COLO668 (cell line): ENCODE measurements at regions not wholly inside any gene's neighbourhood (a gene's known extent, or its start where the extent isn't known, plus 50 kb on each side); places are given as distances from the start of the nearest gene placed in this dataset.
A peak's percentile ranks its signal among the peaks of the same experiment; 100 is the strongest.

Experiments used
- DNase-seq: peaks from one replicate; lab custom pipeline; 2025; ENCODE audit not compliant: unreplicated experiment; lab: John Stamatoyannopoulos, UW

DNA sequence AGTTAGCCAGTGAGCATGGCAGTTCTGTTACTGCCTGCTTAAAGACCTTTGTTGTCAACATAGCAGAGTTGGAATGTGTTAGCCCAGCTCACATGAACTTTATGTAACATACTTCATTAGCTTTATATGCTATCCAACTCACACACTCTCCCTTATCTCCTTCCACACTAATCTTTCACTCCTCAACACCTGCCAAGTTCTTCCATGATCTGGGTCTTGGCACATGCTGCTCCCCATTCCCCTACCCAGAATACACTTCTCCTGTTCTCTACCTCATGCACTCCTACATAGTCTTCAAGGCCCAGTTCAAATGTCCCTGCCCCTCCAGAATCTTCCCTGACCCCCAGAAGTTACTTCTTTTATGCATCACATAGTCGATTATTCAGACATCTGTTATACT is 179.3 kb downstream of the KATNAL1 start:
- DNase-seq: no peak

DNA sequence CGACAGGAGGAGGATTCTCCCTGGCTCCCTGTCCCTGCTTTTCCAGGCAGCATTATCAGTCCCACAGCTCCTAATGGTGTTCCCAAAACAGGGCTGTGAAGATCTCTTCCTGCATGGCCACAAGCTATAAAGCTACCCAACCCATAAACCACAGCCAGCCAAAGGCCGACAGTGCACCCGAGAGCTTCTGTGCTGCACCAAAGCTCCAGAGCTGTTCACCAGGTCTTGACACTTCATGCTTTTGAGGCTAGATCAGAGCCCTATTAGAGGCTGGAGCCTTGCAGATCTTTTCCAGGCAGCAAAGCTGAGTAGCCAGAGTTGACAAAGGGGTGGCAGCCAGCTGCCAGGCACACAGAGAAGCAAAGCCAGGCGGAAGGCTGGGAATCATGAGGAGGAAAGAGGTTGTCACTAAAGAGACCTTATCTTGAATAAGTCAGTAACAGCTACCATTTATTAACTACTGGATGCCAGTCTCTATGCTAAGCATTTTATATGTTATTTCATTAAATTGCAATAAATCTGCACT is 180.4 kb downstream of the KATNAL1 start:
- no peak for DNase-seq

DNA sequence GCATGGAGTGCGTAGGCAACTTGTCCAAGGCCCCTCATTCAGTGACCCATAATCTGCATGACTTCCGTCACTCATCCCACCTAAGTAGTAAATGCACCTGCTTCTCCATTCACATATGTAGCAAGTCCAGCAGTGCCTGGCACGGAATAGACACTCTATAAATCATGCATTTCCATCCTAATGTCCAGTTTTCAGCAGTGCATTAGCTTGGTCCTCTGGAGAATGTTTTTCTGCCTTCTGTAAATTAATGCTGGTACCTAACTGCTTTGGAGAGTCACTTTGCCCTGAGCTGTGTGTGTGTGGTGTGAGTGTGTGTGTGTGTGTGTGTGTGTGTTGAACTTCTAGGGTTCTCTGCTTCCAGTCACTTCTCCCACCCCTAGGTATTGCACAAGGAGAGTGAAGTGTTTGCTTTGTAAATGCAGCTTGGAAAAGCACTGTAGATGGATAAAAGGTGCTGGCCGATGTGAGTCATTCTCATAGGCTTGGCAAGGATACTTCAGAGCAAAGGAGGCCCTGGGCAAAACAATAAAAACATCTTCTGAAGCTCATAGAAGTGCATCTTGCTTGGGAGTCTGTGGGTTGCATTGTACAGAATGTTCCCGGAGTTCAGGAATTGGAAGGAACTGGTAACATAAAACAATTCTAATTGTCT is 181.8 kb downstream of the KATNAL1 start:
- DNase-seq: no peak

DNA sequence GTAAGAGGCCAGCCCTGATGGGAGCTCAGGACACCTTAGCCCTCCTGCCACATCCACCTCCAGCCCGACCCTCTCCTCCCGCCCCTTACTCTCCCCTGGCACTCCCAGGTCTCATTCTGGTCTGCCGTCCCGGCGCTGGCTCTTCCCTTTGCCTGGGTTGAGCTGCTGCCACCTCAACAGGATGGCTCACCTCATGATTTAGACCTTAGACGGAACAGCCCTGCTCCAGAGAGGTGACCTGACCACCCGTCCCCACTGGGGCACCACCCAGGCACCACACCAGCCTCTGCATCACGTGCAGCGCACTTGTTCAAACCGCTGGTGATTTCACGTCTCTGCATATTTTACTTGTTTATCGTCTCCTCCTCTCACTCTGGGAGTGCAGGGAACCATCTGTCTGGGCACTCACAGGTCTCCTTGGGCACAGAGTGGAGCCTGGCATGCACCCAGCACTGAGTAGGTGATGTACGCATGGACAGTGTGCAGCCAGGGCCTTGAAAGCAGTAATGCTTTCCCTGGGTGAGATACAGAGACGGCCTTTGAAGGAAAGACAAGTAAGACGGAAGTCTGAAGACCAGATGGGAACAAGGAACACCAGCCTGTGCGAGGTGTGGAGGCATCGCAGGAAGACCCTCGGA is 183.1 kb downstream of the KATNAL1 start:
- DNase-seq: no peak

DNA sequence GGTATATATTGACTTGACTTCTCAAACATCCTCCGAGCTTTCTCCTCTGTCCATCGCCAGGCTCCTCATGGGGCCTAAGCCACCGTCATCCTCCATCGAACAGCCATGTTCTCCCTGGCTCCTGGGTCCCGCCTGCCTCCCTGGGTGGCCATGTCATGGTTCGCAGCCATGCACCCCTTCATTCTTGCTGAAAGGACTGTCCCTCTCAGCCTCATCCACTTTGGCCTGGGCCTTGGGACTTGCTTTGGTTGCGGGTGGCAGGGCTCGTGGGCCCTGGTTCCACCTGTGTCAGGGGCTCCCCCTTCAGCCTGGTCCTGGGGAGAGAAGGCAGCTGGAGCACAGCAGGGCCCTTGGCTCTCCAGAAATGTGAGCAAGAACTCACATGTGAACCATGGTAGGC is 183.8 kb downstream of the KATNAL1 start:
- DNase-seq: no peak

DNA sequence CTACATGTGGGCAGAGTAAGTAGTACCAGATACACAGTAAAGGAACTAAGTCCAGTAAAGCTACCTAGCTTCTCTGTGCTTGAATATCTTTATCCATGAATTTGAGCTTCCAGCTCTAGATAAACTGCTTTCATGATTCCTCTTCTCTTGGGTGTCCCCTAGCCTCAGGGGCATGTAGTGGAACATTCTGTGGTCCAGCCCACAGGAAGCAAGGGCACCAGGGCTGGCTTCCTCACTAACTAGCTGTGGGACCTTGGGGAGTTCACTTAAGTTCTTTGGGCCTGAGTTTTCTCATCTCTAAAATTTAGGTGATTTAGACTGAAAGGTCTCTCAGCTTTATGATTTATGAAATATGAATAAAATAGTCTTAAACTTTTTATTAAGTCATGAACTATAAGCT is 185.7 kb downstream of the KATNAL1 start:
- no peak for DNase-seq

DNA sequence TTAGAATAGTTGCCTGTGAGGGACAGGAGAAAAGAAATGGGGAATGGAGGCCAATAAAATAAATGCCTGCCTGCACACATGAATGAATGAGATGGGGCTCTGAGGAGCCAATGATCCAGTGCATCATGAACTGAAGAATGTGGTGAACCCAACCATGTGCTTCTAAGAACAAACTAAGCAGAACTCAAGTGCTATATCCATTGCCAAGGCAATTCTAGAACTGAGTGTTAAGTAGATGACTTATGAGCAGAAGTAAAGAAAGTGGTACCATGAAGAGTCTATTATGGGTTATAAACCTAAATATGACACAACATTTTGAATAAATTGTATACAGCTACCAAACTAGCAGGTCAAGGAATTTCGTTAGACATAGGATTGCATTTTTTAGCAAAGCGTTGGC is 186.1 kb downstream of the KATNAL1 start:
- DNase-seq: no peak

DNA sequence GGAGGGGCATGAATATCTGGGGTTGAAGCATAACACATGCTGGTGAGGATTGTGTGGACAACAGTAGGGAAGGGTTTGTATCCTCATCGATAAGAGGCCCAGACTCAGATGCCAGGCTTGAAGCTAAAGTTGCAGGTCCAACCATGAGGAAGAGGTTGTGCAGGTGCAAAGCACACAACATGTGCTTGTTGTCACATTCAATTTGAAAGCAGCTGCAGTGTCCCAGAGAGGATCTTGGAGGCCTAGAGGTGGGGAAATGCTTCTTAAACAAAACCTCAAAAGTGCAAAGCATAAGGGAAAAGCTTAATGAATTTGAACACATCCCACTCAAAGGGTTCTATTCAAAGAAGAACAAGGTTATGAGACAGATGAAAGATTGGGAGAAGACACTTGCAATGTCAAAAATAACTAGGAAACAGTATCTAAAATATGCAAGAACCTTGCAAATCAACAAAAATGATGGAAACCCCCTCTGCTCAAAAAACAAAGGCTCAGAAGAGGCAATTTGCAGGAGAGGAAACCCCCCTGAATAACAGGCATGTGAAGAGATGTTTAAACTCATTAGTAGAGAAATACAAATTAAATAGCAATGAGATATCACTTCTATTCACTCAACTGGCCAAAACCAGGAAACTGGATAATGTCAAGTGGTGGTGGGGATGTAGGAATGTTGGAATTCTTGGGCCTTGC is 187.1 kb downstream of the KATNAL1 start:
- no peak for DNase-seq

DNA sequence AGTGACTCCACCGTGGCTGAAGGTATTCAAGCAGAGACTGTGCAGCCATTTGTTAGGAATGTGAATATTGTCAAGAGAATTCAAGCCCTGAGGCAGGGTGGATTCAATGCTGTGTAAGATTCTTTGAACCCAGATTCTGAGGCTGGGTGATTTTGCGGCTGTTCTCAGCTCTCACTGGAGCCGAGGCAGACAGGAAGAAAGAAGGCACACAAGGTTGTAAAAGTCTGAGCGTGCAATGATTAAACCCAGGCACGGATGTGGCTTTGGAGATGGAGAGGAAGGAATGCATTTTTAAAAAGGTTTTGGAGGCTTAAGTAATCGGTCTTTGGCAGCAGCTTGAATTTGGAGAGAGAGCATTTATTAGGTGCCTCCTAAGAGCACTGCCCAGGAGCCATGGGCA is 187.9 kb downstream of the KATNAL1 start:
- no peak for DNase-seq

DNA sequence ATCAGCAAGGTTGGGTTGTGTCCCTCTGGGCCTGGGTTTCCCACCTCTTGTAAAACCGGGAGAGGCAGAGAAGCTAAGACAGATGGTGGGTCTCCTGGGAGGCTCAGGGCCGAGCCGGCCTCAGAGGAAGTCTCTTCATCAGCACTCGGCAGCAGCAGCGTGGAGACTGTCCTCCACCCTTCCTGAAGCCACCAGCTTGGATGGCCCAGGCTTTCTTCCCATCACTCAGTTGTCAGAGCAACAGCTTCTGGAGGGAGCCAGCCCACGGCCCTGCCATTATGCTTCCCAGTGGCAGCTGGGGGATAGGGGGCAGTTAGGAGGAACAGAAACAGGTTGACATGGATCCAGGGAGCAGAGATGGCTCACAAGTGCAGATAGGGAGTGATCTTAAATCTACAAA is 191.0 kb downstream of the KATNAL1 start:
- DNase-seq: no peak

DNA sequence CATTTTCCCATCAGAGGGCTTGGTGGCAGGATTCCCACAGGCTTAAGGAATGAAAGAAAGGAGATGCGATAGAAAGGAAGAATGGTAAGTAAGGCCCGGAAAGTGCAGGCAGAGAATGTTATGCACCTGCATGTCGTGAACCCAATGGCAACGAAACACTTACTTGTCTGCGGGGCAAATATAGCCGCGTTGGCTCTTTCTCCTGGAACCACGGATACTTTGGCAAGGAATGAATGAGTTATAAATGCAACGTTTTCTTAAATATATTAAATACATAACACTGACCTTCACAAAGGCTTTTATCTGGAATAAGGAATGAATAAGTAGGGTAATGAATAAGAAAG is 192.1 kb downstream of the KATNAL1 start:
- no peak for DNase-seq

DNA sequence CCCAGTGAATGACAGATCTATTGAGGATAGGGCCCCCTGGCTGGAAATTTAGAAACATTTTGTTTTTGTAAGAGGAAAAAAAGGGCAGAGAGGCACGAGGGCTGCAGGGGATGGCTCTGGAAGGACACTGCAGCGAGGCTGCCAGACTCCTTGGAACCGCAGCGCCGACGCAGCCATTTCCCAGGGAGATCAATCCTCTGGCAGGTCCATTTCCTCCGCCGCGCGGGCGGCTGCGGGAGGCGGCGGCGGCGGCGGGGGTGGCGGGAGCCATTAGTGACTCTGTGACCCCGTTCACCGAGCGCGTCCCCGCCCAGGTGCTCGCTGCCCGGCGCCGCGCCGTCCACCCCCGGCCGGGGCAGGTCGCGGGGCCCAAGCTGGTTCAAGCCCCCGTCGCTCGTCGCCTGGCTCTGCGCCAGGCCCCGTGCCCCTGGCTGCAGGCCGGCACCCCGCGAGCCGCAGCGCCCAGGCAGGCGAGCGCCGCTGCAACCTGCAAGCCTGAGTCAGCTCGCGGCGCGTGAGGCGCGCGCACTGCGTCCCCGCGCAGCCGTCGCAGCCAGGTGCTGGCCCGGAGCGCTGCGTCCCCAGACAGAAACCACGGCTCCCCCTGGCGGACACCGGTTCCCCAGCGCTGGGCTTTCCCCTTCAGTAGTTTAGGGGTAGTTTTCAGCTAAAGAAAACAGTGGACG is 192.6 kb downstream of the KATNAL1 start:
- peak; percentile 98 for DNase-seq

DNA sequence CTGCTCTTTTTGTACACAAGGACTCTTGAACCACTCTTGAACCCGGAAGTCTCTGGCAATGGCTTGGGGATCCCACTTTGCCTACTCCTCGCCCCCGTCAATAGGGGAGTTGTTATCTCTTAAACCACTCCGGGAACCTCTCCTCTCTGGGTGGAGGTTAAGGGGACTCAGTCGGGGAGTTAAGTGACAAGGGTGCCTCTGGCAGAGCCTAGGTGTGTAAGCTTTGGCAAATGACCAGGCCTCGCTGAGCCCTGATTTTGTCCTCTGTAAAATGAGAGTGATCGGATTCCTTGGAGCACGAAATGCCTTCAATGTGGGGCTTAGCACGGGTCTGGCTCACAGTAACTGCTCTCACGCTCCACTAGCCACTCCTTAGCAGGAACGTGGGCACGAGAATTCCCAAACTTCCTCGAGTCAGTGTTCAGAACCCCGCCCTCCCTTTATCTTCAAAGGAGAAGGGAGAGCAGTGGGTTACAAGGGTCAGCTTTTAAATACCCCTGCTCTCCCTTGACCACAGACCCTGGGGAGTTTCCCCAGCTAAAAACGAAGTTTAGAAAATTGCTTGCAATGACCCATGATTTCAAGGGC is 193.3 kb downstream of the KATNAL1 start:
- DNase-seq: no peak

DNA sequence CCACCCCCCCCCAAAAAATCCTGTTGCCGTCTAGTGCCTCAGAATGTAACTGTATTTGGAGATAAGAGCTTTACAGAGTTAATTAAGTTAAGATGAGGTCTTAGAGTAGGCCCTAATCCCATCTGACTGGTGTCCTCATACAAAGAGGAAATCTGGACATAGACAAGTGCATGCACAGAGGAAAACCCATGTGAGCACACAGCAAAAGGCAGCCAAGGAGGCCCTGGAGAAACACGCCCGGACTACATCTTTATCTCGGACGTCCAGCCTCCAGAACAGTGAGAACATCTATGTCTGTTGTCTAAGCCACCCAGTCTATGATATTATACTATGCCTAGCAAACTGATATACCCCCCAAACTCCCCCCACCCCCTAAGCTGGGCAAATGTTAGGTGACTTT is 193.8 kb downstream of the KATNAL1 start:
- no peak for DNase-seq

DNA sequence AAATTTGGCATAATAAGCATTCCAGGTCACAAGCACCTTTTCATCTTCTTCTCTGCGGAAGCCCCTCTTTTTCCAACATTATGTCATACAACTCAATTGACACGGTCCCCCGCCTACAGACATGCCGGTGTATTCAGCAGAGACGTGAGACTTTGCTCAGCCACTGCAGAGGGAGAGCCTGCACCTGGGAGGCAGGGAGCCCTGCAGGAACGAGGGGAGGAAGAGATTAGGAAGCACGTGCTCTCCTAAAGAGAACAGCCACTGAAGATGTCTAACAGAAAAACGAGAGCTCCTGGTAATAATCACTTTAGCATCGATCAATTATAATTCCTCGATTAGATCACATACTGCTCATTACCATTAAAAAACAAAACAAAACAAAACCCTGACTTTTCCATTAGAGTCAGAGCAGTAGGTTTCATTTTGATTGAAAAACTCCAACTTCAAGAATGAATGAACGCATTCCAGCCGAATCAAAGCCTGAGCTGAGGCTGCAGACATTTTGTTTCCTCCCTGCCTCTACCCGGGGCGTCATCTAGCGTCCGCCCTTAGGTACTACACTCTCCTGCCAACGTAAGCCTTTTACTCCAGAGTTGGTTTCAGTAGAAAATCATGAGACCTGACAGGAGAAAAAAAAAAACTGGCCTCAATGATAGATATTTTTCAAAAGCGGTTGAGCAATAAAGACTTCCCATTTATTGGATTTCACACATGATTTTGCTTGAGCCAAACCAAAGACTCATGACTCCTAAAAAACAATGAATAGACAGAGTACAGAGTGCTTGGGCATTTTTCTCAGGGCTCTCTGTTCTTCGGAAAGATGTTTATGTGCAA is 194.5 kb downstream of the KATNAL1 start:
- DNase-seq: peak; percentile 88

DNA sequence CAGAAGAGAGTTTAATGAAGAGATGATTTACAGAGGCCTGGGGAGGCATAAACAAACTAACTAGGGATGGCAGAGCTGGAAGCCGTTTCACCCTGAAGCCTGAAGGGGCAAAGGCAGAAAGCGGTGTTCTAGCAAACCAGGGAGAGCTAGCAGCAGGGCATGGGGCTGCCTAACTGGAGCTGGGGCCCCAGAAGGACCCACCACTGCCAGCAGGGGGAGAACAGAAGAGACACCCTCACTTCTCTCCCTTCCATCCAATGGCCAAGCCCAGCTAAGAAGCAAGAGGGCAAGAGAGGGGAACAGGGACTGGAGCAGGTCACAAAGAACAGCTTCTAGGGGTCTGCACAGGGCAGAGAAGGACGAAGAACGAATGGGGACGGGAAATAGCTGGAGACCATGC is 195.5 kb downstream of the KATNAL1 start:
- no peak for DNase-seq

DNA sequence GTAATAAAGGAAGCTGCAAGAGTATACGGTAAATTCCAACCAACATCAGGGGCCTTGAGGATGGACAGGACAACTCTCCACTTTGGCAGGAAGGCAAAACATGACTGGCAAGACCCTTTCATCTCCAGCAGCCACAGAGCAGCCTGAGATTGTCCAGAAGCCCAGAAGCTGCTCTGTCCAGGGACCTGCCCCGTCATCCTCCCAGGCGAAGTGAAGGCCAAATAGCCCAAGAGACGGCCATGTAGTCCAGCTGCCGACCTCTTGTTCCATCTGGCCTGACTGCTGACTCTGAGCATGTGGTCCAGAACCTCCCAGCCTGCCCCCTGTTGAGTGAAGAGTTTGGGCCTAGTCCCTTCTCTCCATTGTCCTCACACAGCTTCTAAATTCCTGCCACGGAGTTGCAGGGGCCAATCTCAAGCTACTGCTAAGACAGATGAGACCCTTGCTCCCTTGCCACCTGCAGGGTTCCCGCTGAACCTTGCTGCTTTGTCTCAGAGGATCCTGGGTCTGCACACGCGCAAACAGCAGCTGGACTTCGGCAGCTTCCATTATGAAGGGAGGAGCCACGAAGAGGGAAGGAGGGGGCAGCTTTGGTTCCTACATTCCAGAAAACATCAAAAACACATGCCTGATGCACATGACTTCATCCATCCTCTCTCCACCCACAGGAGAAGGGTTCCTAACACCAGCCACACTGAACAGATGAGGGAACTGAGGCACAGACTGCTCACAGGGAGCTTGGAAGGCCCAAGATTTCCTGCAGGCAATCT is 196.9 kb downstream of the KATNAL1 start:
- no peak for DNase-seq

DNA sequence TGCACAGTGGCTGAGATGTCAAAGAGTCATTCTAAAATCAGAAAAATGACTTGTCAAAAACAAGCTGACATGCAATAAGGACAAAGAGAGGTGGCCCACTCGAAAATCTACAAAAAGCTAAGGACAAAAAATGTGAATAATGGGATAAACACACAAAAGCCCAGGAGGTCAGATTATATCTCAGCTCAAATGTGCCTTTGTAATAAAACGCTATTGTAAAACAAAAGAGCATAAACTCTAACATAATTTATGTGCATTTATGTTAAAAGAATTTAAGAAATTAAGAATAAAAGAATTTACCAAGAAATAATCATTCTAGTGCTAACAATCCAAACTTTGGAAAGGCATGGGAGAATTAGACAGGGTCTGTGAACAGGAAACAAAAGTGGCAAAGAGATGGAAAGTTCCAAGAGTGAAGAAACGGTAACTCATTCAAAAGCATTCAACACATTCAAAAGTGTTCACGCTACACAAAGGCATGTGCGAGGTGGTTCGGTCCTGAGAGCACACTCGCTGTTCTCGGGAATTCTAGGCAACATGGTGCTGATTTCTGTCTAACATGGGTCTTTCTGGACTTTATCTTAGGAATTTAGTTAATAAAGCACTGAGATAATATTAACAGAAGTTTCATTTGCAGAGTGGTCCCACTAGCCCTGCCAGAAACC is 197.7 kb downstream of the KATNAL1 start:
- no peak for DNase-seq

DNA sequence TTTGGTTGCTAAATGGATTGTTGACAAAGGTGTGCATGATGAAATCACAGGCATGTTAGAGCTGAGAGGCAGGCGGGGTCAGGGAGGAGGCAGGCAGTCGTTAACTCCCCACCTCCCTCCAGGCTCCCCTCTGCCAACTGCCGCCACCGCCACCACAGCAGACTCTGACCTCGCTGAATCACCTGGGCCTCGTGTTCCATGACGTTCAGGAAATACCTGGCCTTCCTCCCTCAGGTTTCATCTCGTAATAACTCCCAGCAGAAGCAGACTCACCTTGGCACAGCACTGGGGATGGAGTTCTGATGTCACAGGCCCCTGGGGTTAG is 198.5 kb downstream of the KATNAL1 start:
- DNase-seq: peak; percentile 88
